Left ventricle myocardium inferior (tissue), 1 donor: ENCODE measurements at regions not wholly inside any gene's neighbourhood (a gene's known extent, or its start where the extent isn't known, plus 50 kb on each side); places are given as distances from the start of the nearest gene placed in this dataset.
"Not testable (repeated sequence)": the region's sequence is repeated elsewhere in the genome, so short reads cannot be mapped to it uniquely, and the experiment has no call there.

Experiments
- DNase-seq: peaks from one replicate; pipeline ENCODE4 v3.0.0-alpha.2; 2020
- H3K27ac ChIP-seq: fragments of 200-600 bp; replicated peaks from 2 replicates; pipeline ENCODE4 v1.8.0; 2021
- H3K27me3 ChIP-seq: fragments of 200-600 bp; 2 replicates; pipeline ENCODE4 v1.8.0; 2021; ENCODE audit warnings: low read depth
- H3K36me3 ChIP-seq: fragments of 200-600 bp; 2 replicates; pipeline ENCODE4 v1.8.0; 2021
- H3K4me1 ChIP-seq: fragments of 200-600 bp; 2 replicates; pipeline ENCODE4 v1.8.0; 2021
- H3K4me3 ChIP-seq: fragments of 200-600 bp; 2 replicates; pipeline ENCODE4 v1.8.0; 2021; ENCODE audit warnings: mild to moderate bottlenecking, moderate library complexity
- H3K9me3 ChIP-seq: fragments of 200-600 bp; replicated peaks from 2 replicates; pipeline ENCODE4 v1.8.0; 2021
- intact Hi-C: fragments of 100-400 bp; cut with micrococcal nuclease; formaldehyde crosslinking; loops from one replicate; pipeline ENCODE4 v1.11.0; 2022
- TF ChIP-seq, protein P1 (sequence below): fragments of 200-600 bp; IDR thresholded peaks from 2 replicates; pipeline ENCODE4 v1.8.0; 2021; ENCODE audit warnings: antibody characterized with exemption, mild to moderate bottlenecking, borderline replicate concordance
- donor health status: DM: no; HTN: yes; CAD: no; lungs with severe emphysema.

GRCh38 chr12:75623631-75624154, 112.3 kb upstream of the KRR1 start:
- no peaks in the 10 kb centered on the region for H3K27me3 ChIP-seq
- H3K4me3 ChIP-seq, result no peak overlapping the region
- H3K27ac ChIP-seq, result no peak overlapping the region
- TF ChIP-seq, protein P1, sequence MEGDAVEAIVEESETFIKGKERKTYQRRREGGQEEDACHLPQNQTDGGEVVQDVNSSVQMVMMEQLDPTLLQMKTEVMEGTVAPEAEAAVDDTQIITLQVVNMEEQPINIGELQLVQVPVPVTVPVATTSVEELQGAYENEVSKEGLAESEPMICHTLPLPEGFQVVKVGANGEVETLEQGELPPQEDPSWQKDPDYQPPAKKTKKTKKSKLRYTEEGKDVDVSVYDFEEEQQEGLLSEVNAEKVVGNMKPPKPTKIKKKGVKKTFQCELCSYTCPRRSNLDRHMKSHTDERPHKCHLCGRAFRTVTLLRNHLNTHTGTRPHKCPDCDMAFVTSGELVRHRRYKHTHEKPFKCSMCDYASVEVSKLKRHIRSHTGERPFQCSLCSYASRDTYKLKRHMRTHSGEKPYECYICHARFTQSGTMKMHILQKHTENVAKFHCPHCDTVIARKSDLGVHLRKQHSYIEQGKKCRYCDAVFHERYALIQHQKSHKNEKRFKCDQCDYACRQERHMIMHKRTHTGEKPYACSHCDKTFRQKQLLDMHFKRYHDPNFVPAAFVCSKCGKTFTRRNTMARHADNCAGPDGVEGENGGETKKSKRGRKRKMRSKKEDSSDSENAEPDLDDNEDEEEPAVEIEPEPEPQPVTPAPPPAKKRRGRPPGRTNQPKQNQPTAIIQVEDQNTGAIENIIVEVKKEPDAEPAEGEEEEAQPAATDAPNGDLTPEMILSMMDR, result peak; percentile 54
- intact Hi-C loops, result no loop called here
- no peaks in the 10 kb centered on the region for H3K9me3 ChIP-seq
- H3K4me1 ChIP-seq, result peaks cover 9% of the 10 kb centered on the region
- no peaks in the 10 kb centered on the region for H3K36me3 ChIP-seq
- DNase-seq, result no peak

- intact Hi-C loops, result no loop called here
- no peaks in the 10 kb centered on the region for H3K27me3 ChIP-seq
- H3K36me3 ChIP-seq, result no peaks in the 10 kb centered on the region
- TF ChIP-seq, protein P1, result no peak
- H3K27ac ChIP-seq, result no peak overlapping the region
- DNase-seq, result no peak
- H3K4me3 ChIP-seq, result no peak overlapping the region
- no peaks in the 10 kb centered on the region for H3K9me3 ChIP-seq
- H3K4me1 ChIP-seq, result peaks cover 9% of the 10 kb centered on the region
Observed at GRCh38 chr12:75622492-75622891, 111.1 kb upstream of the KRR1 start.

DNA sequence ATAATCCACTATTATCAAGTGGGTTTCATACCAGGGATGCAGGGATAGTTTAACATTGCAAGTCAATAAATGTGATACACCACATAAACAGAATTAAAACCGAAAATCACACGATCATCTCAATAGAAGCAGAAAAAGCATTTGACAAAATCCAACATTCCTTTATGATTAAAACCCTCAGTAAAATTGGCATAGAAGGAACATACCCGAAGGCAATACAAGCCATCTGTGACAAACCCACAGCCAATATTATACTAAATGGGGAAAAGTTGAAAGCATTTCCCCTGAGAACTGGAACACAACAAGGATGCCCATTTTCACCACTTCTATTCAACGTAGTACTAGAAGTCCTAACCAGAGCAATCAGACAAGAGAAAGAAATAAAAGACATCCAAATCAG, 103.0 kb upstream of the KRR1 start:
- peaks cover 10% of the 10 kb centered on the region for H3K9me3 ChIP-seq
- H3K27me3 ChIP-seq, H3K4me3 ChIP-seq, DNase-seq, H3K4me1 ChIP-seq, intact Hi-C loops, H3K36me3 ChIP-seq, H3K27ac ChIP-seq: not testable (repeated sequence)

GRCh38 chr12:75613981-75614380, 102.6 kb upstream of the KRR1 start:
- intact Hi-C loops, result no loop called here

DNA sequence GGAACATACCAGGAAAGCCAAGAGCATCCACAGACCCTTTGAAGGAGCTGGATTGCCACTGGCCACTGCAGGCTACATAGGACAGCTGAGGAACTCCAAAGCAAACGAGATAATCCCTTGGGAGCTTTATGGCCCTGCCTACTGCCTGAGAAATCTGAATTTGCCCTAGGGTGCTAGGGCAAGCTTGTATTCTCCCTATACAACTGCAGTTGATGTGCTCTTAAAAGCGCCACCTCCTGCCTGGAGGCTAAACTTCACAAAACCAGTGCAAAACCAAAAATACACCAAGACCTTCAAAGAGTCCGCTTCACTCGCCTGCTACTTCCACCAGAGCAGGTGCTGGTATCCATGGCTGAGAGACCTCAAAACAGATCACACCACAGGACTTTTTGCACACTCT, 99.6 kb upstream of the KRR1 start:
- DNase-seq, result no peak
- H3K27ac ChIP-seq, result no peak overlapping the region
- H3K36me3 ChIP-seq, result no peaks in the 10 kb centered on the region
- intact Hi-C loops, result no loop called here
- no peaks in the 10 kb centered on the region for H3K4me1 ChIP-seq
- H3K27me3 ChIP-seq, result no peaks in the 10 kb centered on the region
- H3K9me3 ChIP-seq, result peaks cover 6% of the 10 kb centered on the region
- H3K4me3 ChIP-seq, result no peak overlapping the region
- TF ChIP-seq, protein P1, result no peak

More at GRCh38 chr12:75613981-75614380, 102.6 kb upstream of the KRR1 start:
- H3K4me3 ChIP-seq, result no peak overlapping the region
- no peaks in the 10 kb centered on the region for H3K36me3 ChIP-seq
- no peaks in the 10 kb centered on the region for H3K27me3 ChIP-seq
- H3K27ac ChIP-seq, result no peak overlapping the region
- peaks cover 10% of the 10 kb centered on the region for H3K9me3 ChIP-seq
- no peaks in the 10 kb centered on the region for H3K4me1 ChIP-seq
- TF ChIP-seq, protein P1, result no peak
- DNase-seq, result no peak

GRCh38 chr12:75606956-75607355, 95.5 kb upstream of the KRR1 start:
- Histone ChIP-seq H3K27ac (no peak overlapping the region), H3K27me3 (no peaks in the 10 kb centered on the region), H3K4me1 (no peaks in the 10 kb centered on the region), H3K4me3 (no peak overlapping the region), H3K9me3 (no peaks in the 10 kb centered on the region), H3K36me3 (no peaks in the 10 kb centered on the region)
- DNase-seq, result no peak
- intact Hi-C loops, result no loop called here
- TF ChIP-seq, protein P1, result no peak
